Bronchial epithelial cell (primary cell): ENCODE measurements at regions not wholly inside any gene's neighbourhood (a gene's known extent, or its start where the extent isn't known, plus 50 kb on each side); places are given as distances from the start of the nearest gene placed in this dataset.

Experiments
- DNase-seq: peaks from one replicate; pipeline ENCODE4 v3.0.0-alpha.2; 2010; ENCODE audit warnings: low read depth
- FAIRE-seq: peaks from 2 replicates; lab custom pipeline; 2011; peaks lifted over from hg19 to GRCh38; lab: Jason Lieb, UNC
- H3K27me3 ChIP-seq: 2 replicates; pipeline ENCODE4 v1.5.1; 2011; ENCODE audit warnings: low read length; ENCODE audit not compliant: control insufficient read depth, insufficient read depth
- H3K36me3 ChIP-seq: 2 replicates; pipeline ENCODE4 v1.5.1; 2011; ENCODE audit warnings: low read length; ENCODE audit not compliant: control insufficient read depth, insufficient read depth
- H3K4me3 ChIP-seq: 2 replicates; pipeline ENCODE4 v1.5.1; 2011; ENCODE audit warnings: mild to moderate bottlenecking, low read depth, low read length, control low read depth
- TF ChIP-seq, protein P1 (sequence below): IDR thresholded peaks from 2 replicates; pipeline ENCODE4 v1.5.1; 2011; ENCODE audit warnings: mild to moderate bottlenecking, moderate library complexity, low read length, control low read depth, inconsistent platforms; ENCODE audit not compliant: insufficient read depth, severe bottlenecking

DNA sequence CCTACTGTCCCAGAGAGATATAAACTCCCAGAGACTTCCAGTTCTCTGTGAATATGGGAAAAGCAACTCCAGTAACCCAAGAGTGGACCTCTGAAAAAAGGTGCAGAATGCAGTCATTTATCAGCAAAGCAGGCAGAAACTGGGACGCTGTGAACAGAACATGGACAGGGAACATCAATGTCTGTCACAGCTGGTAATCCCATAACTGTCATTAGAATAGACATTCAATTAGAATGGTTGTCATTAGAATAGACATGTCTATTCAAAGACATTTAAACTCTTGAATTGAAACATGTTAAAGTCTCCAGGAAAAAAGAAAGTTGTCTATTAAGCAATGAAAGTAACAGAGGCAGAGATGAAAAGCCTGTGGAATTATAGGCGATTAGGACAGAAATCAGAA lies 302.1 kb downstream of the BTBD3 start:
- Histone ChIP-seq H3K27me3 (no peaks in the 10 kb centered on the region), H3K4me3 (no peak overlapping the region), H3K36me3 (no peaks in the 10 kb centered on the region)
- FAIRE-seq (no peak), DNase-seq (no peak)
- TF ChIP-seq, protein P1, sequence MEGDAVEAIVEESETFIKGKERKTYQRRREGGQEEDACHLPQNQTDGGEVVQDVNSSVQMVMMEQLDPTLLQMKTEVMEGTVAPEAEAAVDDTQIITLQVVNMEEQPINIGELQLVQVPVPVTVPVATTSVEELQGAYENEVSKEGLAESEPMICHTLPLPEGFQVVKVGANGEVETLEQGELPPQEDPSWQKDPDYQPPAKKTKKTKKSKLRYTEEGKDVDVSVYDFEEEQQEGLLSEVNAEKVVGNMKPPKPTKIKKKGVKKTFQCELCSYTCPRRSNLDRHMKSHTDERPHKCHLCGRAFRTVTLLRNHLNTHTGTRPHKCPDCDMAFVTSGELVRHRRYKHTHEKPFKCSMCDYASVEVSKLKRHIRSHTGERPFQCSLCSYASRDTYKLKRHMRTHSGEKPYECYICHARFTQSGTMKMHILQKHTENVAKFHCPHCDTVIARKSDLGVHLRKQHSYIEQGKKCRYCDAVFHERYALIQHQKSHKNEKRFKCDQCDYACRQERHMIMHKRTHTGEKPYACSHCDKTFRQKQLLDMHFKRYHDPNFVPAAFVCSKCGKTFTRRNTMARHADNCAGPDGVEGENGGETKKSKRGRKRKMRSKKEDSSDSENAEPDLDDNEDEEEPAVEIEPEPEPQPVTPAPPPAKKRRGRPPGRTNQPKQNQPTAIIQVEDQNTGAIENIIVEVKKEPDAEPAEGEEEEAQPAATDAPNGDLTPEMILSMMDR = no peak

DNA sequence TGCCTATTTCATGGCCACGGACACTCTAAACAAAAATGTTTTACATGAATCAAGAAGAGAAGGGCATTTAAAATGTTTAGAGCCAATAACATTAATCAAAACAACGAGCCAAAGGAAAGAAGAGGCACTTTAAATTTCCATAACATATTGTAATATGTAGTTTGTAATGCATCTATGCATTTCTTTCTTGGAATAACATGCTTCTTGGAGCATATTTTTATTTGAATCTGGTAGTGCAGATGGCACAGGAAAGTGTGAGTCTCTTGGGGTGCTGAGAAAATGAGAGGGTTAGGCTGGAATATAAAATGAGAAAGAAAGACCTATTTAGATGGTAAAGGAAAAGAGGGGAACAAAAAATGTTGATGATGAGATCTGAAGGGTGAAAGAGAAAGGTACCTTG lies 305.4 kb downstream of the BTBD3 start:
- no peak for FAIRE-seq
- DNase-seq = no peak
- no peak overlapping the region for H3K4me3 ChIP-seq
- TF ChIP-seq, protein P1 = no peak
- H3K27me3 ChIP-seq = no peaks in the 10 kb centered on the region
- H3K36me3 ChIP-seq = no peaks in the 10 kb centered on the region

DNA sequence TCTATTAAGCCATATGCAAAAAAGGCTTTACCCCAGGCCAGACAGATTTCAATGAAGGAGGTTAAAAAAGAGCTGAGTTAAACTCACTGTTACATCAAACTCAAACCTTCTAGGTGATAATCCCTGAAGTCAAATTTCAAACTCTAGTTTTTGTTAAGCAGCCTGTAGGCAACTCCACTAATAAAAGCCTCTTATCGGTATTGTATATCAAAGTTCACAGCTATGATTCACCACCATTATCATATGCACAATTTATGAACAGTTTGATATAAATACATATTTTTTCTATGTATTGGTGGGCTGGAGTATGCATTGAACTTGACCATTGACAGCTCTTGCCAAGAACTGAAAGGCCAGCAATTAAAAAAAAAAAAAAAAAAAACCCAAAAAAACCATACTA lies 308.2 kb downstream of the BTBD3 start:
- Histone ChIP-seq H3K36me3 (no peaks in the 10 kb centered on the region), H3K27me3 (no peaks in the 10 kb centered on the region), H3K4me3 (no peak overlapping the region)
- no peak for FAIRE-seq
- TF ChIP-seq, protein P1 = no peak
- no peak for DNase-seq

DNA sequence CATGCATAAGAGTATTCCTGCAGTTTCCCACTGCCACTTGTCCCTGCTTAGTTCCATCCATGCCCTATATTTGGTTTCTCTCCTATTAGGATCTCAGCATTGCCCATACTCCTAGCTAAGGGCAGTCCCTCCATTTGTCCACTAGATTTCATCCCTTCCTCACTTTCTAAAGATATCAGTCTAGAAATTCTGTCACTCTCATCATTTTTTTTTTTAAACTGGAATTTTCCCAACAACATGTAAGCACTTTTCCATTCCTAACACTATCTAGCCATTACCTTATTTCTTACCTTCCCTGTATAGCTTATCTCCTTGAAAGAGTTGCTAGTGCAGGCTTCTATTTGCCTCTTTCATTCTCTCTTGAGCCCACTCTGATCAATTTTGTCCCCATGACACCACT lies 312.2 kb downstream of the BTBD3 start:
- DNase-seq = no peak
- H3K27me3 ChIP-seq = no peaks in the 10 kb centered on the region
- no peaks in the 10 kb centered on the region for H3K36me3 ChIP-seq
- no peak overlapping the region for H3K4me3 ChIP-seq
- no peak for FAIRE-seq
- TF ChIP-seq, protein P1 = no peak

DNA sequence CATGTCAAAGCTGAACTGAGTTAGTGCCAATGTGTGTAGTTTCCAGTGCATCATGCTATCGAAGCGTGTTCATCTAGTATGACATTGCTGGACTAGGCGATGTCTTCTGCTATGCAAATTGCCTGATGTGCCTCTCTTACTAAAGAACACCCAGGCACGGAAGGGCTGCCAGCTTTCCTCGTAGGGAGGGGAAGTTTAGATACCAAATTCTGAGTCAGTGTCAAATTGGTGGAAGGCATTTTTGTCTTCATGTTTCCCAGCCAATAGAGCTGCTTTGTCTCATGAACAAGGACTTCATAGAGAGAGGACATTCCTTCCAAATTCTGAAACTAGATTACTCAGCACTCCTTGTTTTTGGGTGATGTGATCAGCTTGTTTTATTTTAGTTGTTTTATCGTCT lies 320.1 kb downstream of the BTBD3 start:
- no peak for FAIRE-seq
- Histone ChIP-seq H3K27me3 (no peaks in the 10 kb centered on the region), H3K36me3 (no peaks in the 10 kb centered on the region), H3K4me3 (no peak overlapping the region)
- TF ChIP-seq, protein P1 = no peak
- no peak for DNase-seq

DNA sequence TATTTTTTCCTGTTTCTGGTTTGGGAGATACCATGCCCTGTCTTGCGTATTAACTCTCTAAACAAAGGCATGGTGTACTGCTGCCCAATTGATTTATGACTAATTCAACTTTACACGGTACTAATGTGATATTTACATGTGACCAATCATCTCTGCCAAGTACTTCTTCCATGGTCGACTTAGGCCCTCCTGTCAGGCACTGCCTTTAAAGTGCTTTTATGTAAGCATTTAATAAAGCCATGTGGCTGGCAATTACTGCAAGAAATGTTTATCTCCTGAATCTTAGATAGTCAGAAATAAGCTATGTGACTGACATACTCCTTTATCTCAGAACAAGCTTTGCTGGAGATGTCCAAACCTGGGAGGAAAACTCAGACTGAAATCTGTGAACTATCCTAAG lies 323.4 kb downstream of the BTBD3 start:
- TF ChIP-seq, protein P1 = no peak
- H3K4me3 ChIP-seq = no peak overlapping the region
- no peaks in the 10 kb centered on the region for H3K36me3 ChIP-seq
- DNase-seq (no peak), FAIRE-seq (no peak)
- H3K27me3 ChIP-seq = no peaks in the 10 kb centered on the region
